IMR-90 (cell line): ENCODE measurements at regions not wholly inside any gene's neighbourhood (a gene's known extent, or its start where the extent isn't known, plus 50 kb on each side); places are given as distances from the start of the nearest gene placed in this dataset.

Experiments
- BHLHE40 ChIP-seq: fragments of 150-350 bp; IDR thresholded peaks from 2 replicates; pipeline ENCODE4 v1.6.1; 2016; ENCODE audit warnings: mild to moderate bottlenecking, low read depth, low read length
- CEBPB ChIP-seq: IDR thresholded peaks from 2 replicates; pipeline ENCODE4 v1.6.1; 2012; ENCODE audit warnings: low read depth, low read length, improper control_type of control experiment
- CHD1 ChIP-seq: IDR thresholded peaks from 2 replicates; pipeline ENCODE4 v1.6.1; 2012; ENCODE audit warnings: low read depth, low read length, improper control_type of control experiment
- FOS ChIP-seq: fragments of 150-350 bp; IDR thresholded peaks from 2 replicates; pipeline ENCODE4 v1.6.1; 2016; ENCODE audit warnings: low read depth, low read length
- MAFK ChIP-seq: IDR thresholded peaks from 2 replicates; pipeline ENCODE4 v1.6.1; 2012; ENCODE audit warnings: low read depth, low read length, improper control_type of control experiment
- MAZ ChIP-seq: IDR thresholded peaks from 2 replicates; pipeline ENCODE4 v1.6.1; 2012; ENCODE audit warnings: low read depth, mild to moderate bottlenecking, low read length, improper control_type of control experiment, moderate library complexity, borderline replicate concordance
- MXI1 ChIP-seq: IDR thresholded peaks from 2 replicates; pipeline ENCODE4 v1.6.1; 2012; ENCODE audit warnings: low read depth, mild to moderate bottlenecking, low read length, moderate library complexity, borderline replicate concordance
- NFE2L2 ChIP-seq: fragments of 150-350 bp; IDR thresholded peaks from 2 replicates; pipeline ENCODE4 v1.6.1; 2016; ENCODE audit warnings: low read depth, mild to moderate bottlenecking, low read length
- POLR2A ChIP-seq: IDR thresholded peaks from 2 replicates; pipeline ENCODE4 v1.6.1; 2012; ENCODE audit warnings: mild to moderate bottlenecking, low read depth, low read length
- RCOR1 ChIP-seq: IDR thresholded peaks from 2 replicates; pipeline ENCODE4 v1.6.1; 2012; ENCODE audit warnings: mild to moderate bottlenecking, low read length, improper control_type of control experiment; ENCODE audit not compliant: insufficient replicate concordance
- RFX5 ChIP-seq: IDR thresholded peaks from 2 replicates; pipeline ENCODE4 v1.8.0; 2012; ENCODE audit warnings: low read depth, mild to moderate bottlenecking, low read length, moderate library complexity
- SMC3 ChIP-seq: fragments of 150-350 bp; IDR thresholded peaks from 2 replicates; pipeline ENCODE4 v1.6.1; 2016; ENCODE audit warnings: low read depth, mild to moderate bottlenecking, antibody characterized with exemption, low read length, moderate library complexity
- TF ChIP-seq, protein P1 (sequence below): conservative IDR thresholded peaks from 2 replicates; pipeline ENCODE4 v1.5.1; 2012; ENCODE audit warnings: mild to moderate bottlenecking, low read depth, low read length, improper control_type of control experiment
- TF ChIP-seq, protein P2 (sequence below): fragments of 150-350 bp; IDR thresholded peaks from 2 replicates; pipeline ENCODE4 v1.6.1; 2017; ENCODE audit warnings: mild to moderate bottlenecking, antibody characterized with exemption, low read length, low read depth

DNA sequence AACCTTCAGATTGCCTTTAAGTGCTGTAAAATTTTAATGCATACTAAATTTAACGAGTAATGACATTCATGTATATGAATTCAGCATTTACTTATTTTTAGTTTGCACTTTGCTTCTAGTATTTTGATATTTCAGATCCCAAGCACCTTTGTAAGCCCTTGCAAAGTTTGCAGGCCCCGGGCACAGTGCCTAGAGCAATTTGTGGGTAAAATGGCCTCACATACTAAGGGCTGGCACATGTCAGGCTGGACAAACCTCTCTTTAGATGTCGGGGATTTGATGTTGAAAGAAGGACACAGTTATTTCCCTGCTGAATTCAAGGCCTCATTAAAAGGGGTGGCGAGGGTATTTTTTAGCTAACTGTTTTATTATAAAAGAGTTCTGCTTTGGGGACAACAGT, 270.3 kb upstream of the HABP2 start:
- TF ChIP-seq, protein P1, sequence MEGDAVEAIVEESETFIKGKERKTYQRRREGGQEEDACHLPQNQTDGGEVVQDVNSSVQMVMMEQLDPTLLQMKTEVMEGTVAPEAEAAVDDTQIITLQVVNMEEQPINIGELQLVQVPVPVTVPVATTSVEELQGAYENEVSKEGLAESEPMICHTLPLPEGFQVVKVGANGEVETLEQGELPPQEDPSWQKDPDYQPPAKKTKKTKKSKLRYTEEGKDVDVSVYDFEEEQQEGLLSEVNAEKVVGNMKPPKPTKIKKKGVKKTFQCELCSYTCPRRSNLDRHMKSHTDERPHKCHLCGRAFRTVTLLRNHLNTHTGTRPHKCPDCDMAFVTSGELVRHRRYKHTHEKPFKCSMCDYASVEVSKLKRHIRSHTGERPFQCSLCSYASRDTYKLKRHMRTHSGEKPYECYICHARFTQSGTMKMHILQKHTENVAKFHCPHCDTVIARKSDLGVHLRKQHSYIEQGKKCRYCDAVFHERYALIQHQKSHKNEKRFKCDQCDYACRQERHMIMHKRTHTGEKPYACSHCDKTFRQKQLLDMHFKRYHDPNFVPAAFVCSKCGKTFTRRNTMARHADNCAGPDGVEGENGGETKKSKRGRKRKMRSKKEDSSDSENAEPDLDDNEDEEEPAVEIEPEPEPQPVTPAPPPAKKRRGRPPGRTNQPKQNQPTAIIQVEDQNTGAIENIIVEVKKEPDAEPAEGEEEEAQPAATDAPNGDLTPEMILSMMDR, result no peak
- no peak for TF ChIP-seq POLR2A
- TF ChIP-seq RFX5, result no peak
- TF ChIP-seq, protein P2, sequence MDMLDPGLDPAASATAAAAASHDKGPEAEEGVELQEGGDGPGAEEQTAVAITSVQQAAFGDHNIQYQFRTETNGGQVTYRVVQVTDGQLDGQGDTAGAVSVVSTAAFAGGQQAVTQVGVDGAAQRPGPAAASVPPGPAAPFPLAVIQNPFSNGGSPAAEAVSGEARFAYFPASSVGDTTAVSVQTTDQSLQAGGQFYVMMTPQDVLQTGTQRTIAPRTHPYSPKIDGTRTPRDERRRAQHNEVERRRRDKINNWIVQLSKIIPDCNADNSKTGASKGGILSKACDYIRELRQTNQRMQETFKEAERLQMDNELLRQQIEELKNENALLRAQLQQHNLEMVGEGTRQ, result no peak
- no peak for TF ChIP-seq RCOR1
- TF ChIP-seq MAZ, result no peak
- no peak for TF ChIP-seq NFE2L2
- TF ChIP-seq SMC3, result no peak
- TF ChIP-seq BHLHE40, result no peak
- no peak for TF ChIP-seq MAFK
- no peak for TF ChIP-seq FOS
- no peak for TF ChIP-seq CHD1
- no peak for TF ChIP-seq MXI1
- no peak for TF ChIP-seq CEBPB
